HCT116 (cell line): ENCODE measurements at regions not wholly inside any gene's neighbourhood (a gene's known extent, or its start where the extent isn't known, plus 50 kb on each side); places are given as distances from the start of the nearest gene placed in this dataset.

ENCODE experiments used
- POLR2A ChIP-seq: IDR thresholded peaks from 2 replicates; pipeline ENCODE4 v1.7.0; 2011; ENCODE audit warnings: borderline replicate concordance; ENCODE audit not compliant: insufficient read depth, insufficient read length; ENCODE audit errors: extremely low read depth
- YY1 ChIP-seq: IDR thresholded peaks from 2 replicates; pipeline ENCODE4 v1.6.1; 2011; ENCODE audit warnings: low read length, low read depth, moderate library complexity, mild to moderate bottlenecking; ENCODE audit not compliant: insufficient replicate concordance; ENCODE audit errors: extremely low read depth
- TF ChIP-seq, protein P1 (sequence below), 3 experiments: fragments of 200-600 bp in 1 of 3; sonication (generic) in 1 of 3; IDR thresholded peaks in 2 of 3; conservative IDR thresholded peaks in 1 of 3; 2 replicates each; pipeline ENCODE4 v1.5.1; 2012 to 2017; ENCODE audit warnings: low read depth in 2 of 3, low read length in 2 of 3, antibody characterized with exemption in 1 of 3, borderline replicate concordance in 1 of 3, control low read depth in 1 of 3, mild to moderate bottlenecking in 1 of 3, mixed read lengths in 1 of 3, mixed run types in 1 of 3, moderate library complexity in 1 of 3; ENCODE audit not compliant: insufficient read depth in 1 of 3

- TF ChIP-seq, protein P1, sequence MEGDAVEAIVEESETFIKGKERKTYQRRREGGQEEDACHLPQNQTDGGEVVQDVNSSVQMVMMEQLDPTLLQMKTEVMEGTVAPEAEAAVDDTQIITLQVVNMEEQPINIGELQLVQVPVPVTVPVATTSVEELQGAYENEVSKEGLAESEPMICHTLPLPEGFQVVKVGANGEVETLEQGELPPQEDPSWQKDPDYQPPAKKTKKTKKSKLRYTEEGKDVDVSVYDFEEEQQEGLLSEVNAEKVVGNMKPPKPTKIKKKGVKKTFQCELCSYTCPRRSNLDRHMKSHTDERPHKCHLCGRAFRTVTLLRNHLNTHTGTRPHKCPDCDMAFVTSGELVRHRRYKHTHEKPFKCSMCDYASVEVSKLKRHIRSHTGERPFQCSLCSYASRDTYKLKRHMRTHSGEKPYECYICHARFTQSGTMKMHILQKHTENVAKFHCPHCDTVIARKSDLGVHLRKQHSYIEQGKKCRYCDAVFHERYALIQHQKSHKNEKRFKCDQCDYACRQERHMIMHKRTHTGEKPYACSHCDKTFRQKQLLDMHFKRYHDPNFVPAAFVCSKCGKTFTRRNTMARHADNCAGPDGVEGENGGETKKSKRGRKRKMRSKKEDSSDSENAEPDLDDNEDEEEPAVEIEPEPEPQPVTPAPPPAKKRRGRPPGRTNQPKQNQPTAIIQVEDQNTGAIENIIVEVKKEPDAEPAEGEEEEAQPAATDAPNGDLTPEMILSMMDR (IDR thresholded peaks at IDR 0.05 in 2 of 3, conservative IDR thresholded peaks at IDR 0.05 in 1 of 3; ENCODE audit: borderline replicate concordance in 1 of 3, insufficient read depth in 1 of 3, low read depth in 2 of 3, low read length in 2 of 3) = no peak
- TF ChIP-seq YY1 (no peak), POLR2A (no peak)
These were observed 112.7 kb upstream of the NREP start for GRCh38 chr5:111869681-111870080.
